AG10803 (cell line): ENCODE measurements at regions not wholly inside any gene's neighbourhood (a gene's known extent, or its start where the extent isn't known, plus 50 kb on each side); places are given as distances from the start of the nearest gene placed in this dataset.

ENCODE experiments used
- DNase-seq: peaks from one replicate; pipeline ENCODE4 v3.0.0; 2010; ENCODE audit warnings: low read depth
- H3K4me3 ChIP-seq: 2 replicates; pipeline ENCODE4 v1.5.1; 2011; ENCODE audit warnings: mild to moderate bottlenecking, low read length, control low read depth
- TF ChIP-seq, protein P1 (sequence below): conservative IDR thresholded peaks from 2 replicates; pipeline ENCODE4 v1.5.1; 2011; ENCODE audit warnings: mild to moderate bottlenecking, low read length, control low read depth, inconsistent platforms

DNA sequence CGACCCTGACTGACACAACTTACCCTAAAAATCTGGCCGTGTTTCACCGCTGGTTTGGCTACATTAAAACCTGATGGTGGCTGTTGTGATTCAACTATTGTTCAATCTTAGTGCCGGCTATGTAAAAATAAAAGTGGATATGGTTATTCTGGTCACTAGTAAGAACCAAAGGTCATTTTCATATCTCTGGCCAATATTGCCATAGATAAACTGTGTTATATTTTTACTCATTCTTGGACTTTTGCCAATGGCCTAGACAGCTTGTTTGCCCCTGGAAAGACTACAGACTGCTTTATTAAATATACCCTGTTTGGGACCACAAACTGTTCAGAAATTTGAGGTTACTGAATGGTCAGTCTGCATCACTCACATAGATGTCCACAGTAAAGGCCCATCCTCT lies 258.5 kb upstream of the KLHL1 start:
- no peak for DNase-seq
- H3K4me3 ChIP-seq, result no peak overlapping the region
- TF ChIP-seq, protein P1, sequence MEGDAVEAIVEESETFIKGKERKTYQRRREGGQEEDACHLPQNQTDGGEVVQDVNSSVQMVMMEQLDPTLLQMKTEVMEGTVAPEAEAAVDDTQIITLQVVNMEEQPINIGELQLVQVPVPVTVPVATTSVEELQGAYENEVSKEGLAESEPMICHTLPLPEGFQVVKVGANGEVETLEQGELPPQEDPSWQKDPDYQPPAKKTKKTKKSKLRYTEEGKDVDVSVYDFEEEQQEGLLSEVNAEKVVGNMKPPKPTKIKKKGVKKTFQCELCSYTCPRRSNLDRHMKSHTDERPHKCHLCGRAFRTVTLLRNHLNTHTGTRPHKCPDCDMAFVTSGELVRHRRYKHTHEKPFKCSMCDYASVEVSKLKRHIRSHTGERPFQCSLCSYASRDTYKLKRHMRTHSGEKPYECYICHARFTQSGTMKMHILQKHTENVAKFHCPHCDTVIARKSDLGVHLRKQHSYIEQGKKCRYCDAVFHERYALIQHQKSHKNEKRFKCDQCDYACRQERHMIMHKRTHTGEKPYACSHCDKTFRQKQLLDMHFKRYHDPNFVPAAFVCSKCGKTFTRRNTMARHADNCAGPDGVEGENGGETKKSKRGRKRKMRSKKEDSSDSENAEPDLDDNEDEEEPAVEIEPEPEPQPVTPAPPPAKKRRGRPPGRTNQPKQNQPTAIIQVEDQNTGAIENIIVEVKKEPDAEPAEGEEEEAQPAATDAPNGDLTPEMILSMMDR, result no peak

DNA sequence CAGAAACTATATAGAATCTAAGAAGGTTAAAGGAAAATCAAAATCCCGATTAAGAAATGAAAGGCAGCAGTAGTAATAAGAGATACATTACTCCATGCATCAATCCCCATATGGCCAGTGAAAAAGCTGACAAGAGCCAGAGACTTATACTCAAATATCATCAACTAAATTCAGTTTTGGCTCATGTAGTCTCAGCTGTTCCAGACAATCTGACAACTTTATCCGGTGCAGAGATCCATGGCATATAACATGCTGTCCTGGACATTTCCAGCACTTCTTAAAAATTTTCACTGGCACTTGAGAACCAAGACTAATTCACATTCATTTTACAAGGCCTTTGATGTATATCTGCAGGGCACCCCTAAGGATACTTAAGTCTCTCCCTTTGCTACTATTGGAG lies 255.7 kb upstream of the KLHL1 start:
- H3K4me3 ChIP-seq, result no peak overlapping the region
- TF ChIP-seq, protein P1, result no peak
- no peak for DNase-seq

DNA sequence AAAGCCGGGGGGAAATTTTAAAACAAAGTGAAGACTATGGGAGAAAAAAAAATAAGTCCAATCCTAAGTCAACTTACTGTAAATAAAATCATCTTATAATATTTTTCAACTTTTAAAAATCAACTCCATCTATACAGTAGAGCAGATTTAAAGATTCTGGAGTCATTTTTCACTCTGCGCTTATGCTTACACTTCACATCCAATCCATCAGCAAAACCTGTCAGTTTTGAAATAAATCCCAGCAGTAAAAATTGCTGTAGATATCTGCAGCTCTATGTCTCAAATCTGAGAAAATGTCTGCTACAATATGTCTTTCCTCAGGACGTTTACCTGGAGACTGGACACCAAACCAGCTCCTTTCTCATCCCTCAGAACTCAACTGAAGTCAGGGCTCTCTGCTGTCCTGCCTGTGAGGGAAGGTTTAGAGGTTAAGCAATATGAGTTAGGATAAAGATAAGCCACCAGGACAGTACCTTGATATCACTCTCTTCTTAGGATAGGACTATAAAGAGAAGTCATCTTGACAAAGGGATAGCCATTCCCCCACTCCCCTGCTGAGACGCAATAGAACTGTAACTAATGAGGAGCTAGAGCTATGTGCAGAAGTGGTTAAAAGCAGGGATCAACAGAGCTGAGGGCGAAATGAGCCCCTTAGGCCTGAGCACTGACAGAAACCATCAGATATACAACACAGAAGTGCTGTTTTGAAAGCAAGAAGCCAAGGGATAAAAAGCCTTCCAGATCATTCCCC lies 254.7 kb upstream of the KLHL1 start:
- H3K4me3 ChIP-seq, result no peak overlapping the region
- DNase-seq, result no peak
- TF ChIP-seq, protein P1, result no peak

DNA sequence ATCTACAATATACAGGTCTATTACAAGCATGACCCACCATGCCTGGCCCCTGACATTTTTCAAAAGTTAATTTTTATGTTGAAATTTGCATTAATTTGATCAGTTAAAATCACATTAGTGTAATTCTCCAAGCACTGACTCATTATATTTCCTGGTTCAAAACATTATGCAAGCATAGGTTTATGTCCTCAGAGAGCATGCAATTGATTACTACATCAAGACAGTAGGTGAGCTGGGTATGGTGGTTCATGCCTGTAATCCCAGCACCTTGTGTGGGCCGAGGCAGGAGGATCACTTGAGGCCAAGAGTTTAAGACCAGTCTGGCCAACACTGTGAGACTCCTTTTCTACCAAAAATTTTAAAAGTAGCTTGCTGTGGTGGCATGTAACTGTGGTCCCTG lies 248.8 kb upstream of the KLHL1 start:
- no peak overlapping the region for H3K4me3 ChIP-seq
- no peak for DNase-seq
- TF ChIP-seq, protein P1, result no peak

DNA sequence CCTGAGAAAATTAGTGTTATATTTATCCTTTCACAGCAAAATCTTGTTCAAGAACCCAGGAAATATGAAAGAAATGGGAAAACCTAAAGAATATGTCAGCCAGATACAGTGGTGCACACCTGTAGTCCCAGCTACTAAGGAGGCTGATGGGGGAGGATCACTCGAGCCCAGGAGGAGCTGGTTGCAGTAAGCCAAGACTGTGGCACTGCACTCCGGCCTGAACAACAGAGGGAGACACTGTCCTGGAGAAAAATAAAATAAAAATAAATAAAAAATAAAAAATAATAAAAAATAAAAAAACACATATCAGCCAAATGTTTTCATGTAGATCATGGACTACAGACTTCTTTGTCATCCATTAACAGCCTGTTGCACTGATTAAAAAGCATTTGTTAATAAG lies 244.8 kb upstream of the KLHL1 start:
- DNase-seq, result no peak
- H3K4me3 ChIP-seq, result no peak overlapping the region
- TF ChIP-seq, protein P1, result no peak

DNA sequence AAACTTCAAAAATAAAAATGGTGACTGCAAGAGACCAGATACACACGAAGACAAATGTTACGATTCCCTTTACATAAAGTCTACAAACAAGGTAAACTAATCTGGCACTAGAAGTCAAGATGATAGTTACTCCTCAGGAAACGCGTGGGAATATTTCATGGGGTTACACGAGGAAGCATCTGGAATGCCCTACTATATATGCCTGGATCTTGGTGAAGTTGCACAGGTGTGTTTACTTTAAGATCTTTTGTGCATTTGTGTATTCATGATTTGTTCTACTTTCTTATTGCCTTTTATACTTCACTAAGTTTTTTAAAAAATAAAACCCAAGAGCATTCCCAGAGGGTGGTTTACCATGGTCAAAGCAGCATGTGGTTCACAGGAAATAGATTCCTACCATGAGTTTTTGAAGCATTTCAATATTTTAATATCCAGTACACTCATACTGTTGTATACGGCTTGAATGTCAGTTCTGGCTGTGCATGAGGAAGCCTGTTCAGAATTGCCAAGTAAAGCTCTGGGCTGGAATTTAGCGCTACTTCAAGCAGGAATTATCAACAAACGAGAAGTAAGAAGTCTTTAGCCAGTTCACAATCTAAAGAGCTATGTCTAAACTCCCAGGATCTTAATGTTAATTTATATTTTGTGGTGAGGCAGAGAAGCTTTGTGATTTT lies 239.8 kb upstream of the KLHL1 start:
- no peak for DNase-seq
- TF ChIP-seq, protein P1, result no peak
- H3K4me3 ChIP-seq, result no peak overlapping the region

DNA sequence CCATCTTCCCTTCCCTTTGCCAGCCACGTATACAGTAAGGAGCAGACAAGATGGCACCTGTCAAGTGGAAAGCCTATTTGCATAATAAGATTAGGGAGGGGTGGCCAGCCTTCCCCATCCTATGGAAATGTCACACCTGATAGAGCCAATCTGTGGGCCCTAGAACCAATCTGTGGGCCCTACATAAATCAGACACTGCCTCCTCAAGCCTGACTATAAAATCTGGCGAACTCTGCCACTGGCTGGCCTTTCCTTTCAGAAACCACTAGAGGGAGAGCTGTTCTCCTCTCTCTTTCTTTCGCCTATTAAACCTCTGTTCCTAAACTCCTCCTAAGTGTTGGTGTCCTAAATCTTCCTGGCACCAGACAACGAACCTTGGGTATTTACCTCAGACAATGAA lies 231.5 kb upstream of the KLHL1 start:
- TF ChIP-seq, protein P1, result no peak
- no peak for DNase-seq
- H3K4me3 ChIP-seq, result no peak overlapping the region
